Activated CD4-positive, alpha-beta T cell treated with anti-CD3 and anti-CD28 coated beads, Interleukin-2, amount 10 ng/mL, durations not matched to agents 7 days and 5 days (primary cell): ENCODE measurements at regions not wholly inside any gene's neighbourhood (a gene's known extent, or its start where the extent isn't known, plus 50 kb on each side); places are given as distances from the start of the nearest gene placed in this dataset.
"Not testable (repeated sequence)": the region's sequence is repeated elsewhere in the genome, so short reads cannot be mapped to it uniquely, and the experiment has no call there.

Experiments used
- CTCF ChIA-PET: fragments of 350-600 bp; sonication (Branson Sonifier 250); formaldehyde crosslinking; loops from one replicate; lab custom pipeline; 2021; ENCODE audit warnings: antibody characterized with exemption; lab: Charles Lee
- POLR2A ChIA-PET: fragments of 350-600 bp; sonication (Branson Sonifier 250); formaldehyde crosslinking; loops from one replicate; lab custom pipeline; 2021; ENCODE audit warnings: antibody characterized with exemption; lab: Charles Lee
- DNase-seq: peaks from one replicate; pipeline ENCODE4 v3.0.0-alpha.2; 2020
- H3K27ac Mint-ChIP-seq: one replicate; pipeline ENCODE4 v1.8.0; 2021; ENCODE audit warnings: mild to moderate bottlenecking, moderate library complexity, mixed read lengths
- H3K27me3 Mint-ChIP-seq: one replicate; pipeline ENCODE4 v1.8.0; 2021; ENCODE audit warnings: mixed read lengths
- H3K36me3 Mint-ChIP-seq: one replicate; pipeline ENCODE4 v1.8.0; 2021; ENCODE audit warnings: low read depth, mixed read lengths
- H3K4me1 Mint-ChIP-seq: one replicate; pipeline ENCODE4 v1.8.0; 2021; ENCODE audit warnings: mixed read lengths
- H3K4me3 Mint-ChIP-seq: one replicate; pipeline ENCODE4 v1.8.0; 2021; ENCODE audit warnings: mild to moderate bottlenecking, moderate library complexity, mixed read lengths
- H3K9me3 Mint-ChIP-seq: one replicate; pipeline ENCODE4 v1.8.0; 2021; ENCODE audit warnings: mixed read lengths

DNA sequence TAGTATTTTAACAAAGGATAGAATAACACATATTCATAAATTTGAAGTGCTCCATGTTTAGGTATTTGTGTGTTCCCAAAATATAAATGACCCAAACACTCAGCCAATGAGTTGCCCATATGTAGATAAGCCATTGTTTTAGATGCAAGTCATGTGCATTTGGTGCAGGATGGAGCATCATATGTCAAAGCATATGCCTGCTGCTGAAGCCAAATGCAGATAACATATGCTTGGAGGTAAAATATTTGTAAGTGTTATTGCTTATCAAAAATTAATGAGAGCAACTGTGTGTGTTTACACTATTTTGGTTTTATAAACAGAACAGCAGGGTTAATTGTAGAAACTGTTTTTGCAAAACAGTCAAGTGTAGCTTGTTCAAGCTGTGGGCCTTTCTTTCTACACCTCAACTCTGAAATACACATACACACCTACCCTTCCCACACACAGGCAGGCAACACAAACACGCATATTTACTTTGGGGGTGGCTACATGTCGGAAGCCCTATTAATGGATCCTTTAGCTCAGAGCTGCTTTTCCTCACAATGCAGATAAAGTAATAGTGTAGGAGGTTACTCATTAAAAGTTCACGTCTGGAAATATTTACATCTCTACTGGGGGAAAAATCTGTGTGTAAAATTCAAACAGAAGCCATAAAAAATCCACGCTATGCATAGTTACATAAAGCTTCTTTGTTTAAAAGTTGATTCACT lies 521.4 kb downstream of the ZNF385D start:
- no peak for DNase-seq
- H3K27me3 Mint-ChIP-seq: no peaks in the 10 kb centered on the region
- H3K4me1 Mint-ChIP-seq: no peaks in the 10 kb centered on the region
- no peak overlapping the region for H3K4me3 Mint-ChIP-seq
- POLR2A ChIA-PET: no interaction called here
- no peak overlapping the region for H3K27ac Mint-ChIP-seq
- H3K36me3 Mint-ChIP-seq: no peaks in the 10 kb centered on the region
- CTCF ChIA-PET: no interaction called here
- peaks cover 14% of the 10 kb centered on the region for H3K9me3 Mint-ChIP-seq

DNA sequence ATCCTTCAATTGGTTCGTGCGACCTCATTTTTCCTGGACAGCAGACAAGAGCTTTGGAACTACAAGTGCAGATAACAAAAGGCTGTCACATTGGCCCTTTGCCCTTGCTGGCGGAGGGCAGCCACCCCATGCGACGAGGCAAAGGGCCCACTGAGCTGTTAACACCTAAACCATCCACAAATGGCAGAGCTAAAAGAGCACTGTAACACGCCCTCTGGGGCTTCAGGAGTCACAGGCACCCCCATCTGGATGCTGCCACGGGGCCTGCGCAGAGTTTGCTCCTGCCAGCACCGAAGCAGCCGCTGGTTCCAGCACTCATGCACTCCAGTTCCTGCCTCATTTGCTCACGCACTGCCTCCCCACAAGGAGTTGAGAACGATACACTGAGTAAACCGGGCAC lies 524.9 kb downstream of the ZNF385D start:
- ChIA-PET POLR2A (no interaction called here), CTCF (no interaction called here)

DNA sequence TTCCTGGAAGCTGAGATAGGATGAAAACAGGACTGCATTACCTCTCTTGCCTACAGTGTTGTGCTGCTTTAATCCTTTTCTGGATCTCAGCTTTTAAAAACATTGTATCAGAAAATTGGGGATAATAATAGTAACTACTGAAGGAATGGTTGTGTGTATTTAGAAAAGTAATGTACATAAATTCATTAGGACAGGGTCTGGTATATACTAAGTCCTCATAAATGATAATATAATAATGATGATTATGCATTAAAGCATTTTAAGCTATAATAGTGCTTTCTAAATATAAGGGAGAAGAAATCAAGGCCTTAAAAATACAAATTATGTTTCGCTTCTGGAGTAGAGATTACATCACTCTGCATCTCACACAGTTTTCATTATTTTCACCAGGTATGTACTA lies 530.1 kb downstream of the ZNF385D start:
- no peaks in the 10 kb centered on the region for H3K4me1 Mint-ChIP-seq
- no peak overlapping the region for H3K4me3 Mint-ChIP-seq
- no peaks in the 10 kb centered on the region for H3K36me3 Mint-ChIP-seq
- H3K27ac Mint-ChIP-seq: no peak overlapping the region
- CTCF ChIA-PET: no interaction called here
- POLR2A ChIA-PET: no interaction called here
- no peak for DNase-seq
- peaks cover 11% of the 10 kb centered on the region for H3K9me3 Mint-ChIP-seq
- no peaks in the 10 kb centered on the region for H3K27me3 Mint-ChIP-seq

More for the DNA sequence above, 524.9 kb downstream of the ZNF385D start:
- Mint-ChIP-seq H3K4me3 (no peak overlapping the region), H3K27me3 (no peaks in the 10 kb centered on the region), H3K9me3 (peaks cover 11% of the 10 kb centered on the region), H3K4me1 (no peaks in the 10 kb centered on the region), H3K36me3 (no peaks in the 10 kb centered on the region), H3K27ac (no peak overlapping the region)
- DNase-seq: no peak

DNA sequence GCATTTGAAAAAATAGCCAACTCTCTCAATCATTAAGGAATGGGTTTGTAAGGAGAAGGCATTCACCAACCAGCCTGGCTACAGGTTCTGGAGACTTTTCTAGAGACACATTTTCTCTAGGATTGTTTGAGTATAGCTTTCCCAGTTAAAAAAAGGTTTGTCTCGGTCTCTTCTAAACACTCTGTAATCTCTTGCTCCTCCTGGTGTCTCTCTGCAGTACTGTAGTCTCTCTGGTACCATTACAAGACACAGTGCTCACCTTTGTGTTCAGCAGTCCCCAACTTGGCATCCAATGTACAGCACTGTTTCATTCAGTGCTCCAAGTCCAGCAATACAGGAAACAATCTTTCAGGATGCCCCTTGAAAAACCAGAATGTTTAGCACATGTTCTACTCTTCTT lies 534.4 kb downstream of the ZNF385D start:
- peaks cover 18% of the 10 kb centered on the region for H3K9me3 Mint-ChIP-seq
- no peak overlapping the region for H3K27ac Mint-ChIP-seq

DNA sequence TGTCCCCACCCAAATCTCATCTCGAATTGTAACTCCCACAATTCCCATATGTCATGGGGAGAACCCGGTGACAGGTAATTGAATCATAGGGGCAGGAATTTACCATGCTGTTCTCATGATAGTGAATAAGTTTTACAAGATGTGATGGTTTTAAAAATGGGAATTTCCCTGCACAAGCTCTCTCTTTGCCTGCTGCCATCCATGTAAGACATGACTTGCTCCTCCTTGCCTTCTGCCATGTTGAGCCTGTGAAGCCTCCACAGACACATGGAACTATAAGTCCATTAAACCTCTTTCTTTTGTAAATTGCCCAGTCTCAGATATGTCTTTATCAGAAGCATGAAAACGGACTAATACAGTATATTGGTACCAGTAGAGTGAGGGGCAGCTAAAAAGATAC lies 546.9 kb downstream of the ZNF385D start:
- POLR2A ChIA-PET, DNase-seq, H3K36me3 Mint-ChIP-seq, H3K27me3 Mint-ChIP-seq, CTCF ChIA-PET, H3K4me3 Mint-ChIP-seq, H3K4me1 Mint-ChIP-seq, H3K27ac Mint-ChIP-seq: not testable (repeated sequence)
- H3K9me3 Mint-ChIP-seq: peaks cover 23% of the 10 kb centered on the region

More for the DNA sequence above, 534.4 kb downstream of the ZNF385D start:
- POLR2A ChIA-PET: no interaction called here
- CTCF ChIA-PET: no interaction called here
- Mint-ChIP-seq H3K27me3 (no peaks in the 10 kb centered on the region), H3K36me3 (no peaks in the 10 kb centered on the region), H3K4me1 (no peaks in the 10 kb centered on the region), H3K4me3 (no peak overlapping the region)
- DNase-seq: no peak

DNA sequence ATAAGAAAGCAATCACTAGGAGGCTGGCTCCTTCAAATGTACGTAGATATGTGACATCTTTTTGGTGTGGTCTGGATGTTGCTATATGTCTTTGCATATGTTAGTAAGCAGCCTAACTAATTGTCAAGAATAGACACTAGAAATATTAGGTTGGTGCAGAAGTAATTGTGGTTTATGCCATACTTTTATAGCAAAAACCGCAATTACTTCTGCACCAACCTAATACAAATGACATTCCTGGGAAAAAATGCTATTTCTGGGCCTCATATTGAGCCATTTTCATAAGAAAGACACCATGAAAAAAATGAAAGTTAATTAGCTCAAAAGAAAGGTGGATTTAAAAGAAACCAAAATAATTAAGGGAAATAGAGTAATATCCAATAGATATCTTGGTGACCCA lies 555.8 kb downstream of the ZNF385D start:
- POLR2A ChIA-PET: no interaction called here
- DNase-seq: no peak
- H3K4me3 Mint-ChIP-seq: no peak overlapping the region

DNA sequence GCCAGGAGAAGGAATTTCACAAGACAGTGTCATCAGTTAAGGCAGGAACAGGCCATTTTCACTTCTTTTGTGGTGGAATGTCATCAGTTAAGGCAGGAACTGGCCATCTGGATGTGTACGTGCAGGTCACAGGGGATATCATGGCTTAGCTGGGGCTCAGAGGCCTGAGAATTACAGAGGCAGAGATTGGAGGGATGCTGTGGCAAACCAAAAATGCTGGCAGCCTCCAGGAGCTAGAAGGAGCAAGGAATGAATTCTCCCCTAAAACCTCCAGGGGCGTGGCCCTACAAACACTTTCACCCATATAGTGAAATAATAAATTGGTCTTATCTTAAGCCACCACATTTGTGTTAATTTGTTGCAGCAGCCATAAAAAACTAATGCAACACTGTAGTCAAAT lies 557.0 kb downstream of the ZNF385D start:
- POLR2A ChIA-PET, H3K4me3 Mint-ChIP-seq, DNase-seq, H3K4me1 Mint-ChIP-seq, CTCF ChIA-PET, H3K9me3 Mint-ChIP-seq, H3K27ac Mint-ChIP-seq, H3K36me3 Mint-ChIP-seq, H3K27me3 Mint-ChIP-seq: not testable (repeated sequence)

More for the DNA sequence above, 555.8 kb downstream of the ZNF385D start:
- CTCF ChIA-PET: no interaction called here
- Mint-ChIP-seq H3K4me1 (no peaks in the 10 kb centered on the region), H3K27me3 (no peaks in the 10 kb centered on the region), H3K27ac (no peak overlapping the region), H3K36me3 (no peaks in the 10 kb centered on the region), H3K9me3 (peaks cover 8% of the 10 kb centered on the region)

DNA sequence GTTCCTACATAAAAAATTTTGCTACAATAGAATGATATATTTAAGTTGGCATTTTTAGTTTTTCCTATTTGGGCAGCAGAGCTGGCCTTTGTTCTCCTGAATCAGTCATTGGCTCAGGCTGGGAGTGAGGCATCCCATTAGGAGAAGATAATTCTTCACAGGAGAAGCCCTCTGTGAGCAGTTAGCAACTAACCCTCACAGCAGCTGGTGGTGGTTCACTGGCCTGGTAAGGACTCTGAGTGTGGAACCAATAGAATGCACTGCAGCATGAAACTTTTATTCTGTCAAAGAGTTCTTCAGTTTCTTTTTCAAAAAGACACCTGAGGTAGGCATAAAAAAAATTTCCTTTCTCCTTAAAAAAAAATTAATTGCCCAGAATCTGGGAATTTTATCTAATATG lies 562.6 kb downstream of the ZNF385D start:
- no peak overlapping the region for H3K4me3 Mint-ChIP-seq
- no peak for DNase-seq
- no peaks in the 10 kb centered on the region for H3K36me3 Mint-ChIP-seq
- peaks cover 8% of the 10 kb centered on the region for H3K9me3 Mint-ChIP-seq
- no peaks in the 10 kb centered on the region for H3K4me1 Mint-ChIP-seq
- ChIA-PET POLR2A (no interaction called here), CTCF (no interaction called here)
- H3K27me3 Mint-ChIP-seq: no peaks in the 10 kb centered on the region
- no peak overlapping the region for H3K27ac Mint-ChIP-seq

DNA sequence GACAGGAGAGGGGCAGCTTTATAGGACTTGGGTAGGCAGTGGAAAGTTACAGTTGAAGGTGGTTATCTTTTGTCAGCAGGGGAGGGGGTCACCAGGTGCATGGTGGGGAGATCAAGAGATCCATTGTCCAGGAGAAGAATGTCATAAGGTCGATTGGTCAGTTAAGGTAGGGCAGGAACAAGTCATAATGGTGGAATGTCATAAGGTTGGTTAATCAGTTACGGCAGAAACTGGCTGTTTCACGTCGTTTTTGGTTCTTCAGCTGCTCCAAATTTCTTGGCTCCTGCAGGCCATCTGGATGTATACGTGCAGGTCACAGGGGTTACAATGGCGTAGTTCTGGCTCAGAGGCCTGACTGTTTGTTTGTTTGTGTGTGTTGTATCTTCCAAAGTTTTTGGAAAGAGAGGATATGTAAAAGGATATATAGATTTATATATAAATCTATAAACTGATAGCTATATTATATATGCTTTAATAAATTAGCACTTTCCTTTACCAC lies 565.1 kb downstream of the ZNF385D start:
- CTCF ChIA-PET: no interaction called here
- H3K27me3 Mint-ChIP-seq: no peaks in the 10 kb centered on the region
- no peak overlapping the region for H3K27ac Mint-ChIP-seq
- no peaks in the 10 kb centered on the region for H3K36me3 Mint-ChIP-seq
- no peaks in the 10 kb centered on the region for H3K4me1 Mint-ChIP-seq
- no peak for DNase-seq
- H3K9me3 Mint-ChIP-seq: peaks cover 4% of the 10 kb centered on the region
- H3K4me3 Mint-ChIP-seq: no peak overlapping the region
- POLR2A ChIA-PET: no interaction called here

DNA sequence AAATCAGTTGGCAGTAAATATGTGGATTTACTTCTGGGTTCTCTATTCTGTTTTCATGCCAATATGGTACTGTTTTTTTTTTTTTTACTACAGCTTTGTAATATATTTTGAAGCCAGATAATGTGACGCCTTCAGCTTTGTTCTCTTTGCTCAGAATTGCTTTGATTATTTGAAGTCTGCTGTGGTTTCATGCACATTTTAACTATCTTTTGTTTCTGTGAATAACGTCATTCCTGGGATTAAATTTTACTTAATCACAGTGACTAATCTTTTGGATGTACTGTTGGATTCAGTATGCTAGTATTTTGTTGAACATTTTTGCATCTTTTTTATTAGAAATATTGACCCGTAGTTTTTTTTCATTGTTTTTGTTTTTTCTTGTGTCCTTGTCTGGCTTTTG lies 576.5 kb downstream of the ZNF385D start:
- Mint-ChIP-seq H3K9me3 (peaks cover 12% of the 10 kb centered on the region), H3K4me1 (no peaks in the 10 kb centered on the region), H3K27me3 (no peaks in the 10 kb centered on the region), H3K4me3 (no peak overlapping the region), H3K36me3 (no peaks in the 10 kb centered on the region), H3K27ac (no peak overlapping the region)
- ChIA-PET CTCF (no interaction called here), POLR2A (no interaction called here)
- no peak for DNase-seq

DNA sequence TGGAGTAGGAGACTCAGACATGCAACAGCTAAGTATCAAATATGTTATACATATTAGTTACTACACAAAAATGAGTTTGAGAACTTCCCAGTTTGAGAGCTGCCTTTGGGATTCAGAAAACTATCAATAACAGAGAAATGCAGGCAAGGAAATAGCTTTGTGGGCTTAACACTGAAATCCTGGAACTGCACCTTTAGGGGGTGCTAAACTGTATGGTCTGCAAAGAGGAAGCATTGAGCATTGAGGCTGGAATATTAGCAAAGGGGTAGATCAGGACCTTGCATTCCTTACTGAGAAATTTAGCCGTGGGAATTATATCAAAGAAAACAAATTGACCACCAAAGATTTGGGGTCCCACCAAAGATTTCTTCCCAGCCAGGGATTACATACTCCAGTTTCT lies 580.0 kb downstream of the ZNF385D start:
- no peak for DNase-seq
- CTCF ChIA-PET: no interaction called here
- Mint-ChIP-seq H3K4me1 (no peaks in the 10 kb centered on the region), H3K9me3 (peaks cover 4% of the 10 kb centered on the region), H3K4me3 (no peak overlapping the region), H3K36me3 (no peaks in the 10 kb centered on the region), H3K27me3 (no peaks in the 10 kb centered on the region), H3K27ac (no peak overlapping the region)
- POLR2A ChIA-PET: no interaction called here

DNA sequence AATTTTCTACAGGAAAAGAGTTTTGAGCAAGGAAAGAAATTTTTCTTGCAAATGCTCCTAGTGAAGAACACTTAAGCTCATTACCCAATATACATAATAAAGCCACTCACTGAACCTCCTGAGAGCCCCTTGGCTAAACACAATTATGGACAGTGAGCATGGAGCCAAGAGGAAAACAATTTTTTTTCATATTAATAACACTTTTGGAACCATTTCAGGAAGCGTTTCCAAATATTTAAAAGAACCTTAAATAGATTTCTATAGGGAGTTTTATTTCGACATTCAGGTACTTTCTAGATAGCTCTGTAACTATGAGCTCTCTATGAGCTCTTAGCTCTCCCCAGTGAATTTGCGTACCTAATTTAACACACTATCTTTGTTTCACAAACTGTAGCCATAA lies 581.1 kb downstream of the ZNF385D start:
- H3K27ac Mint-ChIP-seq: no peak overlapping the region
- H3K36me3 Mint-ChIP-seq: no peaks in the 10 kb centered on the region
- DNase-seq: no peak
- no peak overlapping the region for H3K4me3 Mint-ChIP-seq
- CTCF ChIA-PET: no interaction called here
- POLR2A ChIA-PET: no interaction called here
- H3K27me3 Mint-ChIP-seq: no peaks in the 10 kb centered on the region
- H3K4me1 Mint-ChIP-seq: no peaks in the 10 kb centered on the region
- H3K9me3 Mint-ChIP-seq: peaks cover 4% of the 10 kb centered on the region

DNA sequence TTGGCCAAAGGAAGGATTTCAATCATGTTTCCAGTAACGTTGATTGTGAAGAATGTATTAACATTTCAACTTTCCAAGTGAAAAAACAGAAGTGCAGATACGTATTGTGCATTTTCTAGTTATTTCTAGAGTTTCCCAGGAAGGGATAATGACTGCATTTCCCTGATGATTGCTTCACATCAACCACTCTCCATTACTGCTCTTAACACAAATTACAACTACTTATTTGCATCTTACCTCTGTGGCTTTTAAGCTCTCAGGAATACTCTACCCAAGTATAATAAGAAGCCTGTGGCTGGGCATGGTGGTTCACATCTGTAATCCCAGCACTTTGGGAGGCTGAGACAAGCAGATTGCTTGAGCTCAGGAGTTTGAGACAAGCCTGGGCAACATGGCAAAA lies 582.5 kb downstream of the ZNF385D start:
- Mint-ChIP-seq H3K36me3 (no peaks in the 10 kb centered on the region), H3K4me3 (no peak overlapping the region), H3K27ac (no peak overlapping the region), H3K4me1 (no peaks in the 10 kb centered on the region), H3K9me3 (peaks cover 5% of the 10 kb centered on the region), H3K27me3 (no peaks in the 10 kb centered on the region)
- POLR2A ChIA-PET: no interaction called here
- DNase-seq: no peak
- CTCF ChIA-PET: no interaction called here

DNA sequence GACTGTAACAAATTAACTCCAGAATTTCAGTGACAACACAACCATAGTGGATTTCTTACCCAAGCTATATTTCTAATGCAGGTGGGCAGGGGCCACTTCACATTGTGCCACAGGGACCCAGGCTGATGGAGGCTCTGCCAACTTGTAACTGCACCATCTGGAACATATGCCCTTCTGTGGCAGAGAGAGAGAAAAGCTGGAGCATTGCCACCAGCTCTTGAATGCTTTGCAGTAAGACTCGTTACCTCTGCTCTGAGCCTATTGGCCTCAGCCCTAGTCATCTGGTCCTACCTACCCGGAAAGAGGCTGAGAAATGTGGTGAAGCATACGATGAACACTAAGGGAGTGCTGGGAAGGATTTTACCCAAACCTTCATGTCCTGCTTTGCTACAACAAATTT lies 587.1 kb downstream of the ZNF385D start:
- no peaks in the 10 kb centered on the region for H3K27me3 Mint-ChIP-seq
- POLR2A ChIA-PET: no interaction called here
- no peak overlapping the region for H3K4me3 Mint-ChIP-seq
- peaks cover 10% of the 10 kb centered on the region for H3K9me3 Mint-ChIP-seq
- CTCF ChIA-PET: no interaction called here
- H3K27ac Mint-ChIP-seq: no peak overlapping the region
- DNase-seq: no peak
- H3K36me3 Mint-ChIP-seq: no peaks in the 10 kb centered on the region
- H3K4me1 Mint-ChIP-seq: no peaks in the 10 kb centered on the region
